Choroid plexus epithelial cell (primary cell): ENCODE measurements at regions not wholly inside any gene's neighbourhood (a gene's known extent, or its start where the extent isn't known, plus 50 kb on each side); places are given as distances from the start of the nearest gene placed in this dataset.

Source experiments
- DNase-seq: peaks from one replicate; pipeline ENCODE4 v3.0.0-alpha.2; 2010; ENCODE audit warnings: low read depth
- H3K4me3 ChIP-seq: 2 replicates; pipeline ENCODE4 v1.5.1; 2011; ENCODE audit warnings: low read depth, mild to moderate bottlenecking, control low read depth, low read length, moderate library complexity
- TF ChIP-seq, protein P1 (sequence below): conservative IDR thresholded peaks from 2 replicates; pipeline ENCODE4 v1.5.1; 2011; ENCODE audit warnings: low read depth, mild to moderate bottlenecking, control low read depth, inconsistent platforms, low read length, moderate library complexity

DNA sequence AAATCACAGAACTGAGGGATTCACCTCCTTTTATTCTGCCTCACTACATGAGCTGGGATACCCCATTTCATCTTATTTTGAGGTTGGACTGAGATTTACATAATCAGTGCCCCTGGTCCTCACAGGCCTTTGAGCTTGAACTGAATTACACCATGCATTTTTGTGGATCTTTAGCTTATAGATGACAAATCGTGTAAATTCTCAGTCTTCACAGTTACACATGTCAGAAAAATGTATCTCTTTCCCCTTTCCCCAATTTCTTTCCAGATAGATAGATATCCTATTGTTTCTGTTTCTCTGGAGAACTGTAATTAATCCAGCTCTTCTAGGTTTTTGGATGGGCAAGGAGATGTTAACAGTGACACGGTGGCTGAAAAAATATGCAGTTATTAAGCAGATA, 1778.9 kb upstream of the SEL1L start:
- no peak for DNase-seq
- TF ChIP-seq, protein P1, sequence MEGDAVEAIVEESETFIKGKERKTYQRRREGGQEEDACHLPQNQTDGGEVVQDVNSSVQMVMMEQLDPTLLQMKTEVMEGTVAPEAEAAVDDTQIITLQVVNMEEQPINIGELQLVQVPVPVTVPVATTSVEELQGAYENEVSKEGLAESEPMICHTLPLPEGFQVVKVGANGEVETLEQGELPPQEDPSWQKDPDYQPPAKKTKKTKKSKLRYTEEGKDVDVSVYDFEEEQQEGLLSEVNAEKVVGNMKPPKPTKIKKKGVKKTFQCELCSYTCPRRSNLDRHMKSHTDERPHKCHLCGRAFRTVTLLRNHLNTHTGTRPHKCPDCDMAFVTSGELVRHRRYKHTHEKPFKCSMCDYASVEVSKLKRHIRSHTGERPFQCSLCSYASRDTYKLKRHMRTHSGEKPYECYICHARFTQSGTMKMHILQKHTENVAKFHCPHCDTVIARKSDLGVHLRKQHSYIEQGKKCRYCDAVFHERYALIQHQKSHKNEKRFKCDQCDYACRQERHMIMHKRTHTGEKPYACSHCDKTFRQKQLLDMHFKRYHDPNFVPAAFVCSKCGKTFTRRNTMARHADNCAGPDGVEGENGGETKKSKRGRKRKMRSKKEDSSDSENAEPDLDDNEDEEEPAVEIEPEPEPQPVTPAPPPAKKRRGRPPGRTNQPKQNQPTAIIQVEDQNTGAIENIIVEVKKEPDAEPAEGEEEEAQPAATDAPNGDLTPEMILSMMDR = no peak

DNA sequence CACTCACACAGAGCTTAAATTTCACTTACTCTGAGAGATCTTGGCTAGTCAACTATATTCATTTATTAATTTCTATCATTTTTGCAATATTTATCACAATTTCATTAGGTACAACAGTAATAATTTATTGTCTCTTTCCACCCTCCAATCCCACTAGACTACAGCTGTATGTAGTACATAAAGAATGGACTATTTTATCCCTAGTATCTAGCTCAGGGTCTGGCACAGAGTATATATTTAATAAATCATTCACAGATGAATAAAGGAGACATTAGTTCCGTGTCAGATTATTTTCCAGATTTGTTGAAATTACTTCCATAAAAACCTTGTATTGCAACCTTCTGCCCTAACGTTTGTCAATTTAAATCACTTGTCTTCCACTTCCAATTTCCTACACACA, 1781.1 kb upstream of the SEL1L start:
- no peak for DNase-seq
- TF ChIP-seq, protein P1 = no peak
- H3K4me3 ChIP-seq = no peak overlapping the region

More for the DNA sequence above, 1778.9 kb upstream of the SEL1L start:
- no peak overlapping the region for H3K4me3 ChIP-seq

DNA sequence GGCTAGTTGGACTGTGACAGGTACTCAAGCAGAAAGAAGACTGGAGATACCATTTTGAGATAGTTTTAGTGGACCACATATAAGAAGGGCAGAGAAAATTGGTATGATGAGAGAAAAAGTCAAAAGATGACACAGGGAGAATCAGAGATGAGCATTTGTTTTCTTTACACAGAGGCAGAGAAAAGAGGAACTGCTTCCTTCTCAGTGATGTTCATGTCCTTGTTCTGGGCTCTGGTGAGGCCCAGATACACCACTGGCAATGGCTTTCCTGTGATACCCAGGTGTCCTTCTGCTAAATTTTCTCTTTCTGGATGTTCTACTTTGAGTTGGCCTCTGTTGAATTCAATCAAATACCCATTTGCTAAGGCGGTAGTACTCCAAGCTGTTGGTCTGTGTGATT, 1782.7 kb upstream of the SEL1L start:
- no peak for DNase-seq
- TF ChIP-seq, protein P1 = no peak
- H3K4me3 ChIP-seq = no peak overlapping the region

DNA sequence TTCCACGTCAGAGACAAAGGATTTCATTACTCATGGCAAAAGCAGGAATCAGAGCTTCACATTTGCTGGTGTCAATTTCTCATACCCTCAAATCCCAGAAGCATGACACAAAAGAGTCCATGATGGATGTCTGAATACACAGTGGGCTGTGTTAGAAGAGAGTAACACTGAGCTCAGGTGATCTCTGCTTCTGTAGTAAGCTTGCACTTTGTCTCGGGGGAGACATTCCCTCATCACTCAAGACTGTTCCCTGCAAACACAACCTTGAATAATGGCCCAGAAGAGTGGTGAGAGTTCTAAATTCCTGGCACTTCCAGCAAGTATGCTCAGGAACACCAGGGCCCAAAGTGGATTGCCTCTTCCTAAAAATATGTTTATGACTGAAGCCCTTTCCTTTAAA, 1787.2 kb upstream of the SEL1L start:
- TF ChIP-seq, protein P1 = no peak
- DNase-seq = no peak

DNA sequence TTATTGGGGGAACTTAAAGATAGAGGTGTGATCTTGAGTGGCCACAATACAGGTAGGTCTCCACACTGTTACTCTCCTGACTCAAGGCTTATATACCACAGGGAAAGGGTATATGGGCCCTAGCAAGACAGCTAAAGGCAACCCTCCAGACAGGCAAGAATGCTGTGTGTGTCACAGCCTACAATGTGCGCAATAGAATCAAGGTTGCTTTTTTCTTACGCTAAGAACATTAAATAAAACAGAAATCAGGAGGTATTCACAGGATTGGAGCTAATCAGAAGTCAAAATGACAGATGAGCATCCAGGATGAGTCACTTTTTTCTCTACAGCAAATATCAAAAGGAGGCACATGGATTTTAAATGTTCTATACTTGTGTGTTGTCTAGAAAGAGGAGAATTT, 1797.9 kb upstream of the SEL1L start:
- DNase-seq = no peak
- TF ChIP-seq, protein P1 = no peak
- no peak overlapping the region for H3K4me3 ChIP-seq

More for the DNA sequence above, 1787.2 kb upstream of the SEL1L start:
- no peak overlapping the region for H3K4me3 ChIP-seq

DNA sequence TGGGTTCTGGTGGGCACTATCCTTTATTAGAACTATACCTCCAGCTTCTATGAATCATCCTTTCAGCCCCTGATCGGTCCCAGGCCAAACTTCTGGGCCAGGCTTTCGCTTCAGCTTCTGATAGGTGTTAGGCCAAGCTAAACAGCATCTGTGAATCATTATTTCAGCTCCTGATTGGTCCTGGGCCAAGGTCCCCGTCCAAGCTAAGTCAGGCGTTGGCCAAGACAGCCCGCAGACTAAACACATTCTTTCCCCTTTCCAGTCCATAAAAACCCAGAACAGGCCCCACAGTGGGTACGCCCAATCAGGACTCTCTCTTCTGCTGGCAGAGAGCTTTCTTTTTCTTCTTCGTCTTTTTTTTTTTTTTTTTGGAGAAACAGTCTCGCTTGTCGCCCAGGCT, 1808.9 kb upstream of the SEL1L start:
- DNase-seq = no peak
- H3K4me3 ChIP-seq = no peak overlapping the region

DNA sequence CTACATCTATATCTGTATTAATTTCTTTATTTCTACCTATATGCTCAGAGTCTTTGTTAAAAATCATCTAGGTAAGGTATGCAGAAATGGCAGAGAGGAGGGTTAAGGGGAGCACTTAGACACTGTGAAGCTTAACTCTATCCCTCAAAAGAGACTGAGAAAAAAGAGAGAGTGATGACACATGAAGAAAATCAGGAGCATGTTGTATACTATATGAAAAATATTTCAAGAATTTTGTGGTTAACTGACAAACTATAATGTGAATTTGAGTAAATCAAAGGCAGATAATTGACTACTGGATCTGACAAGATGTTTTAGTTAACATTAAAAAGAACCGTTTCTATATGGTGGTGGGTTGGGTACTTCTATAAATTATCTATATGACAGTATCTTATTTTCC, 1814.2 kb upstream of the SEL1L start:
- peak; percentile 50 for DNase-seq
- TF ChIP-seq, protein P1 = no peak

More for the DNA sequence above, 1808.9 kb upstream of the SEL1L start:
- TF ChIP-seq, protein P1 = no peak

More for the DNA sequence above, 1814.2 kb upstream of the SEL1L start:
- H3K4me3 ChIP-seq = no peak overlapping the region
